H1 (cell line): ENCODE measurements at regions not wholly inside any gene's neighbourhood (a gene's known extent, or its start where the extent isn't known, plus 50 kb on each side); places are given as distances from the start of the nearest gene placed in this dataset.

ENCODE experiments used
- CTCF ChIA-PET: fragments of 300-600 bp; sonication (Branson Sonifier 250); formaldehyde crosslinking; loops from one replicate; lab custom pipeline; 2021; ENCODE audit not compliant: partially characterized antibody; lab: Charles Lee
- POLR2A ChIA-PET: fragments of 300-600 bp; sonication (Branson Sonifier 250); formaldehyde crosslinking; loops from one replicate; lab custom pipeline; 2021; ENCODE audit warnings: inconsistent platforms; ENCODE audit not compliant: partially characterized antibody; lab: Charles Lee
- DNase-seq, 2 experiments: peaks; one replicate each; pipeline versions ENCODE4 v3.0.0 to v3.0.0-alpha.2; 2010 to 2022; ENCODE audit warnings: low spot score in 2 of 2, low read depth in 1 of 2, mixed read lengths in 1 of 2
- FAIRE-seq: peaks from 2 replicates; lab custom pipeline; 2011; peaks lifted over from hg19 to GRCh38; lab: Jason Lieb, UNC
- H2AFZ ChIP-seq: 2 replicates; pipeline ENCODE4 v1.8.1; 2012; ENCODE audit warnings: low read length, inconsistent platforms
- H2AK5ac ChIP-seq: 2 replicates; pipeline ENCODE4 v1.6.1; 2013; ENCODE audit warnings: low read depth, low read length
- H2BK120ac ChIP-seq: replicated peaks from 2 replicates; pipeline ENCODE3; 2013; ENCODE audit warnings: low read depth, low read length, inconsistent platforms
- H2BK12ac ChIP-seq: 2 replicates; pipeline ENCODE4 v1.6.1; 2013; ENCODE audit warnings: low read depth, low read length
- H2BK15ac ChIP-seq: 2 replicates; pipeline ENCODE4 v1.6.1; 2013; ENCODE audit warnings: low read length
- H2BK20ac ChIP-seq: 2 replicates; pipeline ENCODE4 v1.6.1; 2013; ENCODE audit warnings: low read length
- H2BK5ac ChIP-seq: 2 replicates; pipeline ENCODE4 v1.6.1; 2013; ENCODE audit warnings: low read depth, low read length
- H3K14ac ChIP-seq: 2 replicates; pipeline ENCODE4 v1.6.1; 2013; ENCODE audit warnings: inconsistent platforms; ENCODE audit not compliant: insufficient read length
- H3K18ac ChIP-seq: 2 replicates; pipeline ENCODE4 v1.6.1; 2013; ENCODE audit warnings: low read length; ENCODE audit errors: extremely low read depth
- H3K23ac ChIP-seq: 2 replicates; pipeline ENCODE4 v1.6.1; 2013; ENCODE audit warnings: inconsistent platforms; ENCODE audit not compliant: insufficient read length
- H3K23me2 ChIP-seq: 2 replicates; pipeline ENCODE4 v1.6.1; 2013; ENCODE audit warnings: low read depth, low read length
- H3K27ac ChIP-seq: 2 replicates; pipeline ENCODE4 v1.6.1; 2011; ENCODE audit warnings: low read depth, low read length, inconsistent platforms
- H3K27me3 ChIP-seq, 4 experiments: replicated peaks in 1 of 4; 1 replicate in 1 of 4; 2 replicates in 3 of 4; pipeline versions ENCODE4 v1.6.1 to v1.8.1; 2011 to 2013; ENCODE audit warnings: low read length in 3 of 4, mild to moderate bottlenecking in 3 of 4, inconsistent platforms in 2 of 4, mixed read lengths in 2 of 4, moderate library complexity in 1 of 4; ENCODE audit not compliant: control insufficient read depth in 3 of 4, insufficient read depth in 3 of 4; ENCODE audit errors: extremely low read depth in 1 of 4
- H3K36me3 ChIP-seq, 4 experiments: 2 replicates each; pipeline versions ENCODE4 v1.6.1 to v1.8.1; 2011 to 2013; ENCODE audit warnings: mild to moderate bottlenecking in 4 of 4, low read length in 3 of 4, moderate library complexity in 2 of 4, control low read depth in 1 of 4, inconsistent platforms in 1 of 4; ENCODE audit not compliant: insufficient read depth in 4 of 4, control insufficient read depth in 2 of 4
- H3K4ac ChIP-seq: replicated peaks from 2 replicates; pipeline ENCODE3; 2013; ENCODE audit warnings: low read length, low read depth, mixed read lengths, inconsistent platforms; ENCODE audit not compliant: insufficient read length
- H3K4me1 ChIP-seq, 4 experiments: replicated peaks in 1 of 4; 1 replicate in 1 of 4; 2 replicates in 3 of 4; pipeline versions ENCODE4 v1.6.1 to v1.8.1; 2011 to 2013; ENCODE audit warnings: low read length in 3 of 4, inconsistent platforms in 2 of 4, mixed read lengths in 1 of 4; ENCODE audit not compliant: insufficient read depth in 4 of 4, control insufficient read depth in 3 of 4
- H3K4me2 ChIP-seq, 2 experiments: 2 replicates each; pipeline versions ENCODE4 v1.6.1 to v1.8.1; 2011 to 2013; ENCODE audit warnings: low read depth in 2 of 2, low read length in 2 of 2, control low read depth in 1 of 2, inconsistent platforms in 1 of 2, mild to moderate bottlenecking in 1 of 2; ENCODE audit not compliant: insufficient read depth in 1 of 2
- H3K4me3 ChIP-seq, 4 experiments: fragments of 200-600, 300-600 bp in 1 of 4; sonication (generic), shearing (Covaris generic), sonication (Bioruptor Twin) in 1 of 4; 2 replicates each; pipeline versions ENCODE4 v1.5.1 to v1.8.1; 2011 to 2016; ENCODE audit warnings: low read length in 4 of 4, low read depth in 3 of 4, control low read depth in 2 of 4, inconsistent platforms in 2 of 4, mild to moderate bottlenecking in 2 of 4, mixed read lengths in 1 of 4, moderate library complexity in 1 of 4; ENCODE audit not compliant: insufficient read depth in 2 of 4; ENCODE audit errors: extremely low read depth in 1 of 4
- H3K56ac ChIP-seq: replicated peaks from 2 replicates; pipeline ENCODE3; 2013; ENCODE audit warnings: low read depth, mild to moderate bottlenecking, mixed read lengths, low read length, inconsistent platforms; ENCODE audit not compliant: insufficient read length
- H3K79me1 ChIP-seq: 2 replicates; pipeline ENCODE4 v1.6.1; 2013; ENCODE audit warnings: low read depth, low read length, control low read depth
- H3K79me2 ChIP-seq, 2 experiments: 2 replicates each; pipeline versions ENCODE4 v1.6.1 to v1.8.1; 2012 to 2013; ENCODE audit warnings: low read length in 2 of 2, mild to moderate bottlenecking in 2 of 2, inconsistent platforms in 1 of 2; ENCODE audit not compliant: insufficient read depth in 2 of 2, control insufficient read depth in 1 of 2
- H3K9ac ChIP-seq, 4 experiments: replicated peaks in 1 of 4; 1 replicate in 1 of 4; 2 replicates in 3 of 4; pipeline versions ENCODE4 v1.6.1 to v1.8.1; 2011 to 2013; ENCODE audit warnings: low read depth in 3 of 4, low read length in 3 of 4, control low read depth in 2 of 4, mild to moderate bottlenecking in 2 of 4, moderate library complexity in 2 of 4, inconsistent platforms in 1 of 4; ENCODE audit errors: extremely low read depth in 1 of 4
- H3K9me3 ChIP-seq, 2 experiments: 2 replicates each; pipeline versions ENCODE4 v1.6.1 to v1.8.1; 2012 to 2013; ENCODE audit warnings: mild to moderate bottlenecking in 2 of 2, moderate library complexity in 2 of 2, control low read depth in 1 of 2, inconsistent platforms in 1 of 2, low read depth in 1 of 2, low read length in 1 of 2, mixed read lengths in 1 of 2; ENCODE audit not compliant: insufficient read depth in 2 of 2
- H4K20me1 ChIP-seq, 2 experiments: replicated peaks in 1 of 2; 2 replicates each; pipeline versions ENCODE3 to v1.8.1; 2011 to 2013; ENCODE audit warnings: inconsistent platforms in 2 of 2, low read length in 2 of 2, mild to moderate bottlenecking in 1 of 2; ENCODE audit not compliant: insufficient read depth in 2 of 2, control insufficient read depth in 1 of 2
- H4K5ac ChIP-seq: 2 replicates; pipeline ENCODE4 v1.6.1; 2013; ENCODE audit warnings: low read length, low read depth, mixed read lengths, inconsistent platforms; ENCODE audit not compliant: insufficient read length
- H4K8ac ChIP-seq: 2 replicates; pipeline ENCODE4 v1.8.0; 2013; ENCODE audit warnings: mild to moderate bottlenecking, moderate library complexity, low read length, inconsistent platforms; ENCODE audit not compliant: insufficient read depth; ENCODE audit errors: extremely low read depth
- H4K91ac ChIP-seq: replicated peaks from 2 replicates; pipeline ENCODE3; 2013; ENCODE audit warnings: low read length, mixed read lengths, inconsistent platforms; ENCODE audit not compliant: insufficient read length
- CREB1 ChIP-seq: IDR thresholded peaks from 2 replicates; pipeline ENCODE4 v1.6.1; 2012; ENCODE audit warnings: inconsistent platforms
- EGR1 ChIP-seq: IDR thresholded peaks from 2 replicates; pipeline ENCODE4 v1.6.1; 2011; ENCODE audit warnings: low read depth, low read length, borderline replicate concordance
- EZH2 ChIP-seq: fragments of 200-600 bp; sonication (generic); IDR thresholded peaks from 2 replicates; pipeline ENCODE4 v1.7.1; 2012; ENCODE audit warnings: low read depth, mild to moderate bottlenecking, moderate library complexity, low read length, inconsistent platforms; ENCODE audit not compliant: severe bottlenecking
- HDAC2 ChIP-seq, 2 experiments: fragments of 300-600 bp in 1 of 2; sonication (generic) in 1 of 2; IDR thresholded peaks; 2 replicates each; pipeline ENCODE4 v1.6.1; 2011 to 2012; ENCODE audit warnings: low read depth in 2 of 2, low read length in 2 of 2, mild to moderate bottlenecking in 2 of 2, moderate library complexity in 2 of 2, borderline replicate concordance in 1 of 2, inconsistent platforms in 1 of 2
- KDM1A ChIP-seq: fragments of 200-600, 300-600 bp; sonication (generic); IDR thresholded peaks from 2 replicates; pipeline ENCODE4 v1.7.1; 2016; ENCODE audit warnings: mild to moderate bottlenecking, low read length, borderline replicate concordance
- KDM5A ChIP-seq: fragments of 200-600 bp; IDR thresholded peaks from 2 replicates; pipeline ENCODE4 v1.7.1; 2012; ENCODE audit warnings: mild to moderate bottlenecking, low read length, inconsistent platforms, mixed read lengths
- RAD21 ChIP-seq, 2 experiments: IDR thresholded peaks in 1 of 2; conservative IDR thresholded peaks in 1 of 2; 2 replicates each; pipeline ENCODE4 v1.6.1; 2011; ENCODE audit warnings: low read depth in 2 of 2, low read length in 2 of 2, improper control_type of control experiment in 1 of 2, inconsistent platforms in 1 of 2, mild to moderate bottlenecking in 1 of 2, moderate library complexity in 1 of 2
- SAP30 ChIP-seq: fragments of 300-600 bp; sonication (generic); IDR thresholded peaks from 2 replicates; pipeline ENCODE4 v1.7.1; 2012; ENCODE audit warnings: low read length, moderate library complexity, mild to moderate bottlenecking, inconsistent platforms; ENCODE audit not compliant: insufficient read depth, insufficient replicate concordance
- SP4 ChIP-seq: IDR thresholded peaks from 2 replicates; pipeline ENCODE4 v1.6.1; 2012; ENCODE audit warnings: low read length, inconsistent platforms
- SUZ12 ChIP-seq: fragments of 200-600 bp; sonication (generic); IDR thresholded peaks from 2 replicates; pipeline ENCODE4 v1.6.1; 2012; ENCODE audit warnings: mild to moderate bottlenecking, inconsistent platforms, low read length, moderate library complexity, mixed read lengths
- TAF7 ChIP-seq: optimal IDR thresholded peaks from 2 replicates; pipeline ENCODE3; 2011; ENCODE audit warnings: low read depth, mild to moderate bottlenecking, inconsistent platforms, low read length, moderate library complexity, borderline replicate concordance
- ZNF274 ChIP-seq: IDR thresholded peaks from 2 replicates; pipeline ENCODE4 v1.7.0; 2012; ENCODE audit warnings: low read length, borderline replicate concordance; ENCODE audit errors: extremely low read depth
- WGBS, 2 experiments: shearing (Covaris generic) in 1 of 2; methylation state at CpG; one replicate each; pipeline versions ENCODE4 v1.1.6 to v1.1.7; 2013 to 2015; ENCODE audit warnings: low lambda C conversion rate in 2 of 2, mixed read lengths in 2 of 2, inconsistent platforms in 1 of 2, low coverage in 1 of 2, missing lambda C conversion rate in 1 of 2; ENCODE audit not compliant: insufficient replicate concordance in 2 of 2, insufficient coverage in 1 of 2, insufficient read length in 1 of 2; ENCODE audit errors: extremely low coverage in 1 of 2, missing lambda C conversion rate in 1 of 2; 5-methylcytosine and 5-hydroxymethylcytosine counted together
- TF ChIP-seq, protein P1 (sequence below): IDR thresholded peaks from 2 replicates; pipeline ENCODE4 v1.6.1; 2012; ENCODE audit warnings: inconsistent platforms
- TF ChIP-seq, protein P2 (sequence below): IDR thresholded peaks from 2 replicates; pipeline ENCODE4 v1.6.1; 2011; ENCODE audit warnings: low read depth, mild to moderate bottlenecking, low read length; ENCODE audit not compliant: insufficient read depth

DNA sequence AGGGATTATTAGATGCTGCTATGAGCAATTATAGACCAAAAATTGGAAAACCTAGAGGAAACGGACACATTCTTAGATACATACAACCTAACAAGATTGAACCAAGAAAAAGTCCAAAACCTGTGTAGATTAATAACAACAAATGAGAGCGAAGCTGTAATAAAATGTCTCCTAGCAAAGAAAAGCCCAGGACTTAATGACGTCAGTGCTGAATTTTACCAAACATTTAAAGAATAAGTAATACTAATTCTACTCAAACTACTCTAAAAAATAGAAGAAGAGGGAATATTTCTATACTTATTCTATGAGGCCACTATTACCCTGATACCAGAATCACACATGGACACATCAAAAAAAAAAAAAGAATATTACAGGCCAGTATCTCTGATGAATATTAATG is 309.5 kb upstream of the ANO5 start:
- Histone ChIP-seq H2BK120ac (no peak overlapping the region), H3K4me2 (no peak overlapping the region), H3K14ac (no peak overlapping the region), H3K23me2 (no peaks in the 10 kb centered on the region), H3K9ac (no peak overlapping the region), H3K27ac (no peak overlapping the region), H4K8ac (no peak overlapping the region), H3K79me2 (no peaks in the 10 kb centered on the region), H2BK12ac (no peak overlapping the region), H3K9me3 (0 out of 4 replicates have a peak, but pooled peaks cover 0 to 5% of the 10 kb centered on the region in 2 experiments), H4K20me1 (no peaks in the 10 kb centered on the region), H2AK5ac (no peak overlapping the region), H4K91ac (no peak overlapping the region), H2AFZ (no peak overlapping the region), H3K23ac (no peak overlapping the region), H3K4me1 (no peaks in the 10 kb centered on the region), H3K4me3 (no peak overlapping the region), H3K27me3 (no peaks in the 10 kb centered on the region), H3K4ac (no peak overlapping the region), H4K5ac (no peak overlapping the region), H3K36me3 (no peaks in the 10 kb centered on the region), H3K56ac (no peak overlapping the region), H2BK20ac (no peak overlapping the region), H2BK15ac (no peak overlapping the region), H3K18ac (no peak overlapping the region), H3K79me1 (no peaks in the 10 kb centered on the region), H2BK5ac (no peak overlapping the region)
- no peak for FAIRE-seq
- no peak for DNase-seq
- 85% methylated on average over 3 of the region's 3 CpGs; no CpG with 5 or more reads in 1 of the 2 experiments for WGBS, 2 experiments
- ChIA-PET CTCF (no interaction called here), POLR2A (no interaction called here)
- TF ChIP-seq EZH2 (no peak), CREB1 (no peak), KDM5A (no peak), RAD21 (IDR thresholded peaks at IDR 0.05 in 1 of 2, conservative IDR thresholded peaks at IDR 0.05 in 1 of 2; ENCODE audit: low read depth in 2 of 2, low read length in 2 of 2) (no peak), SAP30 (no peak), ZNF274 (no peak), HDAC2 (IDR thresholded peaks at IDR 0.05; ENCODE audit: borderline replicate concordance in 1 of 2, low read depth in 2 of 2, low read length in 2 of 2) (no peak), SUZ12 (no peak), SP4 (no peak), KDM1A (no peak), TAF7 (no peak), EGR1 (no peak)
- TF ChIP-seq, protein P1, sequence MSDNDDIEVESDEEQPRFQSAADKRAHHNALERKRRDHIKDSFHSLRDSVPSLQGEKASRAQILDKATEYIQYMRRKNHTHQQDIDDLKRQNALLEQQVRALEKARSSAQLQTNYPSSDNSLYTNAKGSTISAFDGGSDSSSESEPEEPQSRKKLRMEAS: no peak
- TF ChIP-seq, protein P2, sequence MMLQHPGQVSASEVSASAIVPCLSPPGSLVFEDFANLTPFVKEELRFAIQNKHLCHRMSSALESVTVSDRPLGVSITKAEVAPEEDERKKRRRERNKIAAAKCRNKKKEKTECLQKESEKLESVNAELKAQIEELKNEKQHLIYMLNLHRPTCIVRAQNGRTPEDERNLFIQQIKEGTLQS: no peak
